ENCODE measurements at regions not wholly inside any gene's neighbourhood (a gene's known extent, or its start where the extent isn't known, plus 50 kb on each side); places are given as distances from the start of the nearest gene placed in this dataset.

GRCh38 chr12:89848732-89849131 is 140.1 kb upstream of the ATP2B1 start:
- H3K4me3 ChIP-seq (ENCODE audit: low read depth, low read length), result no peak overlapping the region
- in situ Hi-C loops (cut with HindIII; ENCODE audit: low sequenced_read_pairs), result no loop called here
- no peak for TF ChIP-seq CTCF (IDR thresholded peaks at IDR 0.05; ENCODE audit: low read depth, low read length, missing control alignments)
- DNase-seq (ENCODE audit: low read depth), result no peak

GRCh38 chr12:89846473-89847055 is 137.9 kb upstream of the ATP2B1 start:
- DNase-seq (ENCODE audit: low read depth), result no peak
- no peak overlapping the region for H3K4me3 ChIP-seq (ENCODE audit: low read depth, low read length)
- no peak for TF ChIP-seq CTCF (IDR thresholded peaks at IDR 0.05; ENCODE audit: low read depth, low read length, missing control alignments)
- in situ Hi-C loops (cut with HindIII; ENCODE audit: low sequenced_read_pairs), result no loop called here

- in situ Hi-C loops (cut with HindIII; ENCODE audit: low sequenced_read_pairs), result no loop called here
- H3K4me3 ChIP-seq (ENCODE audit: low read depth, low read length), result no peak overlapping the region
- TF ChIP-seq CTCF (IDR thresholded peaks at IDR 0.05; ENCODE audit: low read depth, low read length, missing control alignments), result no peak
- no peak for DNase-seq (ENCODE audit: low read depth)
Measured at GRCh38 chr12:89845767-89846166, 137.1 kb upstream of the ATP2B1 start.

GRCh38 chr12:89845366-89845765 is 136.7 kb upstream of the ATP2B1 start:
- DNase-seq (ENCODE audit: low read depth), result no peak
- no peak overlapping the region for H3K4me3 ChIP-seq (ENCODE audit: low read depth, low read length)
- TF ChIP-seq CTCF (IDR thresholded peaks at IDR 0.05; ENCODE audit: low read depth, low read length, missing control alignments), result no peak
- in situ Hi-C loops (cut with HindIII; ENCODE audit: low sequenced_read_pairs), result no loop called here

GRCh38 chr12:89844539-89844938 is 135.9 kb upstream of the ATP2B1 start:
- DNase-seq (ENCODE audit: low read depth), result no peak
- in situ Hi-C loops (cut with HindIII; ENCODE audit: low sequenced_read_pairs), result loop anchor here (5.0 kb wide), 2 partner anchors 47 to 93 kb away; no protein-coding TSS in a partner anchor
- no peak for TF ChIP-seq CTCF (IDR thresholded peaks at IDR 0.05; ENCODE audit: low read depth, low read length, missing control alignments)
- no peak overlapping the region for H3K4me3 ChIP-seq (ENCODE audit: low read depth, low read length)

GRCh38 chr12:89840162-89840922 is 131.7 kb upstream of the ATP2B1 start:
- H3K4me3 ChIP-seq (ENCODE audit: low read depth, low read length), result no peak overlapping the region
- in situ Hi-C loops (cut with HindIII; ENCODE audit: low sequenced_read_pairs), result loop anchor here (5.0 kb wide), 2 partner anchors 43 to 97 kb away; no protein-coding TSS in a partner anchor
- TF ChIP-seq CTCF (IDR thresholded peaks at IDR 0.05; ENCODE audit: low read depth, low read length, missing control alignments), result no peak
- DNase-seq (ENCODE audit: low read depth), result no peak

All from astrocyte of the cerebellum (primary cell).